GM18502 (cell line): ENCODE measurements at regions not wholly inside any gene's neighbourhood (a gene's known extent, or its start where the extent isn't known, plus 50 kb on each side); places are given as distances from the start of the nearest gene placed in this dataset.
"Not testable (repeated sequence)": the region's sequence is repeated elsewhere in the genome, so short reads cannot be mapped to it uniquely, and the experiment has no call there.

Experiments used
- ATAC-seq: cut with Tn5 transposase; IDR thresholded peaks from one replicate; pipeline ENCODE4 v1.9.1; 2021; ENCODE audit warnings: mild to moderate bottlenecking; ENCODE audit not compliant: unreplicated experiment, poor library complexity

- peak; percentile 100 for ATAC-seq
Measured at GRCh38 chr9:31542384-31543055, 841.9 kb upstream of the ACO1 start.

- no peak for ATAC-seq
Measured at GRCh38 chr9:31554941-31555340, 829.5 kb upstream of the ACO1 start.

- ATAC-seq, result peak; percentile 69
Measured at GRCh38 chr9:31556667-31557463, 827.6 kb upstream of the ACO1 start.

GRCh38 chr9:31572190-31572589 lies 812.3 kb upstream of the ACO1 start:
- ATAC-seq, result not testable (repeated sequence)

GRCh38 chr9:31573561-31573960 lies 810.9 kb upstream of the ACO1 start:
- ATAC-seq, result no peak

- ATAC-seq, result no peak
Measured at GRCh38 chr9:31574006-31574765, 810.3 kb upstream of the ACO1 start.

- ATAC-seq, result no peak
Measured at GRCh38 chr9:31582071-31582470, 802.4 kb upstream of the ACO1 start.

- no peak for ATAC-seq
Measured at GRCh38 chr9:31582561-31582960, 801.9 kb upstream of the ACO1 start.

GRCh38 chr9:31585158-31585557 lies 799.3 kb upstream of the ACO1 start:
- ATAC-seq, result no peak

- ATAC-seq, result no peak
Measured at GRCh38 chr9:31587146-31587545, 797.3 kb upstream of the ACO1 start.

- ATAC-seq, result no peak
Measured at GRCh38 chr9:31588006-31588405, 796.4 kb upstream of the ACO1 start.

GRCh38 chr9:31588756-31589155 lies 795.7 kb upstream of the ACO1 start:
- ATAC-seq, result no peak

- no peak for ATAC-seq
Measured at GRCh38 chr9:31590091-31590490, 794.4 kb upstream of the ACO1 start.

GRCh38 chr9:31597086-31597485 lies 787.4 kb upstream of the ACO1 start:
- not testable (repeated sequence) for ATAC-seq

GRCh38 chr9:31597977-31598376 lies 786.5 kb upstream of the ACO1 start:
- no peak for ATAC-seq

GRCh38 chr9:31601666-31602065 lies 782.8 kb upstream of the ACO1 start:
- no peak for ATAC-seq

- ATAC-seq, result no peak
Measured at GRCh38 chr9:31604531-31604930, 779.9 kb upstream of the ACO1 start.

GRCh38 chr9:31605164-31605563 lies 779.3 kb upstream of the ACO1 start:
- no peak for ATAC-seq

GRCh38 chr9:31606678-31607077 lies 777.8 kb upstream of the ACO1 start:
- no peak for ATAC-seq

- no peak for ATAC-seq
Measured at GRCh38 chr9:31608416-31608815, 776.0 kb upstream of the ACO1 start.

- no peak for ATAC-seq
Measured at GRCh38 chr9:31608881-31609280, 775.6 kb upstream of the ACO1 start.
